Heart right ventricle (tissue), 16 donors: ENCODE measurements at regions not wholly inside any gene's neighbourhood (a gene's known extent, or its start where the extent isn't known, plus 50 kb on each side); places are given as distances from the start of the nearest gene placed in this dataset.

Experiments
- ATAC-seq, 8 donors: fragments of 200-7000 bp; cut with Tn5 transposase; one replicate each; pipeline ENCODE4 v1.9.1; 2020; ENCODE audit warnings: mild to moderate bottlenecking in 8 of 8, moderate library complexity in 8 of 8, moderate number of reproducible peaks in 1 of 8
- DNase-seq, 2 donors: peaks; one replicate each; pipeline ENCODE4 v3.0.0-alpha.2; 2020
- H3K27ac ChIP-seq, 10 donors: fragments of 200-600 bp; sonication (generic) in 2 of 10; one replicate each; pipeline versions ENCODE4 v1.5.0 to v1.8.0; 2020 to 2022; ENCODE audit warnings: mild to moderate bottlenecking in 3 of 10
- H3K27me3 ChIP-seq, 7 donors: fragments of 200-600 bp; one replicate each; pipeline ENCODE4 v1.8.0; 2021 to 2022; ENCODE audit warnings: mild to moderate bottlenecking in 2 of 7
- H3K36me3 ChIP-seq, 9 donors: fragments of 200-600 bp; sonication (generic) in 1 of 9; one replicate each; pipeline versions ENCODE4 v1.5.0 to v1.8.0; 2020 to 2022; ENCODE audit warnings: mild to moderate bottlenecking in 2 of 9
- H3K4me1 ChIP-seq, 9 donors: fragments of 200-600 bp; sonication (generic) in 1 of 9; one replicate each; pipeline versions ENCODE4 v1.5.0 to v1.8.0; 2020 to 2022; ENCODE audit warnings: mild to moderate bottlenecking in 4 of 9
- H3K4me3 ChIP-seq, 10 donors: fragments of 200-600 bp; sonication (generic) in 2 of 10; one replicate each; pipeline versions ENCODE4 v1.5.0 to v1.8.0; 2020 to 2022; ENCODE audit warnings: mild to moderate bottlenecking in 7 of 10, moderate library complexity in 2 of 10
- H3K9me3 ChIP-seq, 11 donors: fragments of 200-600 bp in 10 of 11; sonication (generic) in 2 of 11; one replicate each; pipeline versions ENCODE4 v1.5.0 to v1.8.0; 2013 to 2022; ENCODE audit warnings: mild to moderate bottlenecking in 2 of 11, control low read depth in 1 of 11, moderate library complexity in 1 of 11
- CTCF ChIP-seq, 9 donors: fragments of 200-600 bp; sonication (generic) in 2 of 9; IDR thresholded peaks; one replicate each; pipeline versions ENCODE4 v1.5.0 to v1.8.0; 2021 to 2022; ENCODE audit warnings: antibody characterized with exemption in 9 of 9, mild to moderate bottlenecking in 5 of 9, moderate library complexity in 1 of 9
- WGBS, 2 donors: extraction: QIAGEN DNeasy Blood & Tissue Kit; methylation state at CpG; one replicate each; pipeline ENCODE4 v1.1.7; 2013; ENCODE audit warnings: inconsistent platforms in 1 of 2; 5-methylcytosine and 5-hydroxymethylcytosine counted together
- intact Hi-C, 10 donors: fragments of 100-400 bp; cut with DNase I; formaldehyde crosslinking; loops; one replicate each; pipeline versions ENCODE4 v1.11.1 to v1.14.2; 2022
- donor health status: Arrhythmogenic right ventricular cardiomyopathy.
- donor health status: ischemic (EF 13 %, LVEDD 7.1; RV severe dilation, severe dysfunction).
- donor health status: healthy with polysubstance abuse.
- donor health status: DM: no; HTN: yes; CAD: no.
- donor health status: DM: no; HTN: no; CAD: no.
- donor health status: ischemic (EF 25% LVEDD 6.9; RV normal size, moderate dysfunction).
- donor health status: ischemic (EF 25% LVEDD 5.7; RV mildly dilated, moderate dysfunction).
- donor health status: healthy.
- donor health status: DM: yes; HTN: yes; CAD: no.
- donor health status: Ischemic cardiomyopathy.
- donor health status: ischemic (EF 35%, LVEDD 5.7; RV mildly dilated, moderate dysfunction).
- donor health status: nonischemic (EF 11% LVEDD 7.7; RV severe dilation, severe dysfunction).
- donor health status: DM: yes; HTN: yes; CAD: no.
- donor health status: PGD.
- donor health status: ischemic (EF 29% LVEDD 5.4; RV normal size, mild dysfunction).
- donor health status: nonischemic (EF 23%, LVEDD 6.1; RV moderate dilation, normal function).

GRCh38 chr2:145199042-145199441 lies 679.1 kb upstream of the ZEB2 start:
- WGBS, 2 donors: 25 to 34% methylated on average over 7 of the region's 7 CpGs
- Histone ChIP-seq H3K4me1 (peaks cover 0 to 4% (median 0%) of the 10 kb centered on the region in 9 donors), H3K27me3 (no peaks in the 10 kb centered on the region), H3K36me3 (no peaks in the 10 kb centered on the region), H3K4me3 (no peak overlapping the region), H3K27ac (no peak overlapping the region), H3K9me3 (no peaks in the 10 kb centered on the region)
- DNase-seq: no peak
- ATAC-seq: peak in 5 of 8 donors; percentile 40 to 85 (median 57)
- intact Hi-C loops: no loop called here
- TF ChIP-seq CTCF (IDR thresholded peaks at IDR 0.05): no peak

GRCh38 chr2:145198555-145198954 lies 678.6 kb upstream of the ZEB2 start:
- H3K27ac ChIP-seq: no peak overlapping the region
- no peak for TF ChIP-seq CTCF (IDR thresholded peaks at IDR 0.05)
- no peaks in the 10 kb centered on the region for H3K27me3 ChIP-seq
- no peaks in the 10 kb centered on the region for H3K36me3 ChIP-seq
- WGBS, 2 donors: 78 to 86% methylated on average over 2 of the region's 2 CpGs
- H3K4me3 ChIP-seq: no peak overlapping the region
- H3K4me1 ChIP-seq: peaks cover 0 to 4% (median 0%) of the 10 kb centered on the region in 9 donors
- H3K9me3 ChIP-seq: no peaks in the 10 kb centered on the region
- no peak for DNase-seq
- ATAC-seq: no peak
- intact Hi-C loops: no loop called here

DNA sequence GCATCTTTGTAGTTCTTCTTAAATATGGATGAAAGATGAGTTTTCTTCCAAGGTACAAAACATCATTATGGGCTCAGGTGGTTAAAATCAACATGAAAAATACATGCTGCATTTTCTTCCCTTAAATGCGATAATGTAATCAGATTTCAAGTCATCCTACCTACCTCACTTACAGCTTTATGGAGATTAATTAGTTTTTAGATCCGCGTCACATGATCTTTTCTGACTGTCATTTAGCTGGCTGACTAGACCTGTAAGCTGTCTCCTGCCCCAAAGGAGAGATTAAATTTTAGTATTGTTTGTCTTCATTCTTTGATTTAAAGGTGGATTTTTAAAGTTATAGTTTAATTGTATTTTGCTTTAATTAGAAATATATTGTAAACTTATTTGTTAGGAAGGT lies 678.0 kb upstream of the ZEB2 start:
- no peak for ATAC-seq
- Histone ChIP-seq H3K4me1 (peaks cover 0 to 4% (median 0%) of the 10 kb centered on the region in 9 donors), H3K27me3 (no peaks in the 10 kb centered on the region), H3K27ac (no peak overlapping the region), H3K36me3 (no peaks in the 10 kb centered on the region), H3K9me3 (no peaks in the 10 kb centered on the region), H3K4me3 (no peak overlapping the region)
- WGBS, 2 donors: 98% methylated on average over 3 of the region's 3 CpGs
- no peak for DNase-seq
- intact Hi-C loops: no loop called here
- TF ChIP-seq CTCF (IDR thresholded peaks at IDR 0.05): no peak

- TF ChIP-seq CTCF (IDR thresholded peaks at IDR 0.05): no peak
- peak in 1 of 8 donors; percentile 48 for ATAC-seq
- H3K4me1 ChIP-seq: peaks cover 0 to 9% (median 0%) of the 10 kb centered on the region in 9 donors
- no peak overlapping the region for H3K4me3 ChIP-seq
- H3K27me3 ChIP-seq: no peaks in the 10 kb centered on the region
- no peak overlapping the region for H3K27ac ChIP-seq
- no peaks in the 10 kb centered on the region for H3K36me3 ChIP-seq
- 45% methylated on average over 2 of the region's 2 CpGs for WGBS, 2 donors
- DNase-seq: no peak
- intact Hi-C loops: no loop called here
- H3K9me3 ChIP-seq: no peaks in the 10 kb centered on the region
These were observed 674.8 kb upstream of the ZEB2 start for GRCh38 chr2:145194673-145195072.
